CD14-positive monocyte (primary cell): ENCODE measurements at regions not wholly inside any gene's neighbourhood (a gene's known extent, or its start where the extent isn't known, plus 50 kb on each side); places are given as distances from the start of the nearest gene placed in this dataset.
A peak's percentile ranks its signal among the peaks of the same experiment; 100 is the strongest.

Source experiments
- DNase-seq, 3 donors: peaks; one replicate each; pipeline ENCODE4 v3.0.0-alpha.2; 2011 to 2022
- H2AFZ ChIP-seq: 2 replicates; pipeline ENCODE4 v1.6.0; 2012; ENCODE audit warnings: mild to moderate bottlenecking, low read depth, low read length, inconsistent platforms; ENCODE audit not compliant: insufficient read depth, poor library complexity, severe bottlenecking
- H3K27ac ChIP-seq, 2 donors: 1 replicate in 1 of 2; 2 replicates in 1 of 2; pipeline ENCODE4 v1.5.1; 2012 to 2013; ENCODE audit warnings: low read length in 2 of 2, control low read depth in 1 of 2, inconsistent platforms in 1 of 2, low read depth in 1 of 2, mild to moderate bottlenecking in 1 of 2
- H3K27me3 ChIP-seq, 2 donors: one replicate each; pipeline versions ENCODE4 v1.6.0 to v1.6.1; 2011 to 2013; ENCODE audit warnings: low read length in 2 of 2; ENCODE audit not compliant: control insufficient read depth in 2 of 2, insufficient read depth in 2 of 2
- H3K36me3 ChIP-seq, 2 donors: replicated peaks in 1 of 2; 1 replicate in 1 of 2; 2 replicates in 1 of 2; pipeline versions ENCODE4 v1.5.1 to v1.6.1; 2012 to 2013; ENCODE audit warnings: low read length in 2 of 2, control low read depth in 1 of 2, inconsistent platforms in 1 of 2, mild to moderate bottlenecking in 1 of 2; ENCODE audit not compliant: insufficient read depth in 2 of 2, control insufficient read depth in 1 of 2
- H3K4me1 ChIP-seq, 2 donors: 1 replicate in 1 of 2; 2 replicates in 1 of 2; pipeline versions ENCODE4 v1.5.1 to v1.6.1; 2012 to 2013; ENCODE audit warnings: low read length in 2 of 2, control low read depth in 1 of 2, inconsistent platforms in 1 of 2, mild to moderate bottlenecking in 1 of 2, moderate library complexity in 1 of 2; ENCODE audit not compliant: insufficient read depth in 2 of 2, control insufficient read depth in 1 of 2
- H3K4me2 ChIP-seq: replicated peaks from 2 replicates; pipeline ENCODE3; 2012; ENCODE audit warnings: low read length, moderate library complexity, mild to moderate bottlenecking; ENCODE audit not compliant: poor library complexity, severe bottlenecking; ENCODE audit errors: extremely low read depth
- H3K4me3 ChIP-seq, 3 experiments: fragments of 200-600 bp in 1 of 3; sonication (generic) in 1 of 3; replicated peaks in 1 of 3; 1 replicate in 2 of 3; 2 replicates in 1 of 3; pipeline ENCODE4 v1.5.1; 2011 to 2013; ENCODE audit warnings: low read length in 3 of 3, mild to moderate bottlenecking in 3 of 3, control low read depth in 2 of 3, low read depth in 2 of 3, inconsistent platforms in 1 of 3, moderate library complexity in 1 of 3
- H3K79me2 ChIP-seq: 2 replicates; pipeline ENCODE4 v1.6.0; 2012; ENCODE audit warnings: mild to moderate bottlenecking, control low read depth, inconsistent platforms, low read length, moderate library complexity; ENCODE audit not compliant: insufficient read depth
- H3K9ac ChIP-seq: 2 replicates; pipeline ENCODE4 v1.6.0; 2017; ENCODE audit warnings: low read length, mild to moderate bottlenecking; ENCODE audit not compliant: insufficient read depth, poor library complexity, severe bottlenecking
- H3K9me3 ChIP-seq, 2 donors: replicated peaks in 1 of 2; 1 replicate in 1 of 2; 2 replicates in 1 of 2; pipeline versions ENCODE4 v1.5.1 to v1.6.1; 2012 to 2013; ENCODE audit warnings: low read length in 2 of 2, control low read depth in 1 of 2; ENCODE audit not compliant: control insufficient read depth in 1 of 2, insufficient read depth in 1 of 2
- H4K20me1 ChIP-seq: 2 replicates; pipeline ENCODE4 v1.6.0; 2012; ENCODE audit warnings: mild to moderate bottlenecking, low read length, control low read depth, moderate library complexity; ENCODE audit not compliant: insufficient read depth
- H3K27ac Mint-ChIP-seq, 7 donors: one replicate each; pipeline ENCODE4 v1.8.0; 2020; ENCODE audit warnings: mild to moderate bottlenecking in 7 of 7, mixed read lengths in 7 of 7, moderate library complexity in 6 of 7, inconsistent platforms in 2 of 7
- H3K27me3 Mint-ChIP-seq, 3 donors: one replicate each; pipeline ENCODE4 v1.8.0; 2021 to 2022; ENCODE audit warnings: low read depth in 3 of 3, mild to moderate bottlenecking in 3 of 3, mixed read lengths in 3 of 3, moderate library complexity in 3 of 3, inconsistent platforms in 1 of 3
- H3K36me3 Mint-ChIP-seq, 2 donors: one replicate each; pipeline ENCODE4 v1.8.0; 2020; ENCODE audit warnings: mixed read lengths in 2 of 2, inconsistent platforms in 1 of 2, mild to moderate bottlenecking in 1 of 2
- H3K4me1 Mint-ChIP-seq: one replicate; pipeline ENCODE4 v1.8.0; 2020; ENCODE audit warnings: mild to moderate bottlenecking, mixed read lengths
- H3K4me3 Mint-ChIP-seq, 2 donors: one replicate each; pipeline ENCODE4 v1.8.0; 2020; ENCODE audit warnings: mild to moderate bottlenecking in 2 of 2, mixed read lengths in 2 of 2, moderate library complexity in 1 of 2
- H3K9me3 Mint-ChIP-seq, 7 donors: one replicate each; pipeline ENCODE4 v1.8.0; 2020 to 2022; ENCODE audit warnings: mixed read lengths in 7 of 7, mild to moderate bottlenecking in 6 of 7, moderate library complexity in 6 of 7, inconsistent platforms in 2 of 7
- WGBS: methylation state at CpG from one replicate; pipeline ENCODE4 v1.1.5; 2013; ENCODE audit warnings: missing lambda C conversion rate; ENCODE audit not compliant: insufficient coverage; 5-methylcytosine and 5-hydroxymethylcytosine counted together
- intact Hi-C, 2 donors: fragments of 100-400 bp; cut with micrococcal nuclease; formaldehyde crosslinking; loops; one replicate each; pipeline versions ENCODE4 v1.15.0 to v1.15.1; 2023
- TF ChIP-seq, protein P1 (sequence below): fragments of 200-600 bp; IDR thresholded peaks from one replicate; pipeline ENCODE4 v1.8.0; 2022; ENCODE audit warnings: antibody characterized with exemption, mild to moderate bottlenecking

DNA sequence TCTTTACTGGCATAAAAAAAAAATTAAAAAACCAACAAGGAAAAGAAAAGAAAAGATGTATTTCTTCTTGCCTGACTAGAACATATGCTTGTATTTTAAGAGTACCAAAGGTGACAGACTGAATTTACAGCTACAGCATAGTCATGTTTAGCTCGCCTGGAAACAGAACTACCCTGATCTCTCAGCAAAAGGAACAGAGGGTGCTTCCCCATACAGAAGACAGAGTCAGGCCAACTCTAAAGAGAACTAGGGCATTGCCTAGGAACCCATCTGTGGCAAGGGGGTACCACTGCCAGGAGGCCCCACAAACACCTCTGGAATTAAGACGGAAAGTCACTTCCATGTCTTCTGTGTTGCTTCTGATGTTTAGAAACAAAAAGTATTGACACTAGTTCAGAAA lies 252.1 kb upstream of the STARD13 start:
- Histone ChIP-seq H3K9me3 (no peaks in the 10 kb centered on the region), H3K4me1 (peaks cover 21 to 24% of the 10 kb centered on the region in 2 donors), H3K4me3 (no peak overlapping the region), H3K27ac (no peak overlapping the region), H2AFZ (no peak overlapping the region), H4K20me1 (no peaks in the 10 kb centered on the region), H3K9ac (no peak overlapping the region), H3K36me3 (no peaks in the 10 kb centered on the region), H3K27me3 (no peaks in the 10 kb centered on the region), H3K4me2 (no peak overlapping the region), H3K79me2 (peaks cover 3% of the 10 kb centered on the region)
- Mint-ChIP-seq H3K36me3 (peaks cover 0 to 3% of the 10 kb centered on the region in 2 donors), H3K27ac (peak overlapping the region in 6 of 7 donors; percentile 5 to 83 (median 56)), H3K4me1 (peaks cover 28% of the 10 kb centered on the region), H3K9me3 (no peaks in the 10 kb centered on the region), H3K27me3 (no peaks in the 10 kb centered on the region), H3K4me3 (no peak overlapping the region)
- TF ChIP-seq, protein P1, sequence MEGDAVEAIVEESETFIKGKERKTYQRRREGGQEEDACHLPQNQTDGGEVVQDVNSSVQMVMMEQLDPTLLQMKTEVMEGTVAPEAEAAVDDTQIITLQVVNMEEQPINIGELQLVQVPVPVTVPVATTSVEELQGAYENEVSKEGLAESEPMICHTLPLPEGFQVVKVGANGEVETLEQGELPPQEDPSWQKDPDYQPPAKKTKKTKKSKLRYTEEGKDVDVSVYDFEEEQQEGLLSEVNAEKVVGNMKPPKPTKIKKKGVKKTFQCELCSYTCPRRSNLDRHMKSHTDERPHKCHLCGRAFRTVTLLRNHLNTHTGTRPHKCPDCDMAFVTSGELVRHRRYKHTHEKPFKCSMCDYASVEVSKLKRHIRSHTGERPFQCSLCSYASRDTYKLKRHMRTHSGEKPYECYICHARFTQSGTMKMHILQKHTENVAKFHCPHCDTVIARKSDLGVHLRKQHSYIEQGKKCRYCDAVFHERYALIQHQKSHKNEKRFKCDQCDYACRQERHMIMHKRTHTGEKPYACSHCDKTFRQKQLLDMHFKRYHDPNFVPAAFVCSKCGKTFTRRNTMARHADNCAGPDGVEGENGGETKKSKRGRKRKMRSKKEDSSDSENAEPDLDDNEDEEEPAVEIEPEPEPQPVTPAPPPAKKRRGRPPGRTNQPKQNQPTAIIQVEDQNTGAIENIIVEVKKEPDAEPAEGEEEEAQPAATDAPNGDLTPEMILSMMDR, result no peak
- peak in 2 of 3 donors; percentile 7 to 16 for DNase-seq
- WGBS, result 29% methylated on average over 1 of the region's 2 CpGs
- intact Hi-C loops, result no loop called here

DNA sequence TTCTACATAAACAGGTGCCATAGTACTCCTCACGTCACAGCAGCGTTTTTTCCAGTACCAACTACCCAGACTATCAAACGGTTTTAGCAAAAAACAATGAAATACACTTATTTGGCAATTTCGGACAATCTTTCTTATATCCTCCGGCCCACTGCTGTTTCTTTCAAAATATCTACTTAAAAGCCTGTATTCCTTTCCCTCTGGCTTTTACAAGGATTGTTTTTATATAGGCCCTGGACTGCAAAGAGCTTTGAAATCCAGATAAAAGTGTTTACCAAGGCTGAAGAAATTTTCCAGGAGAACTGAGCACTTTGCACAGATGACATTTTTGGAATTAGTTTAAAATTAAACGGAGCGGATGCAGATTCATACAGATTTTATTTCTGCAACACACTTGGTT lies 255.9 kb upstream of the STARD13 start:
- peak overlapping the region; percentile 2 to 89 for H3K4me3 Mint-ChIP-seq
- Histone ChIP-seq H3K4me2 (peak overlapping the region; percentile 80), H3K4me1 (peaks cover 37 to 40% of the 10 kb centered on the region in 2 donors), H3K27me3 (no peaks in the 10 kb centered on the region), H3K27ac (peak overlapping the region in 1 of 2 donors; percentile 94), H3K79me2 (peaks cover 3% of the 10 kb centered on the region), H3K4me3 (peak overlapping the region; percentile 55 to 81 (median 78)), H3K9ac (peak overlapping the region; percentile 79), H2AFZ (no peak overlapping the region), H4K20me1 (no peaks in the 10 kb centered on the region), H3K36me3 (no peaks in the 10 kb centered on the region), H3K9me3 (no peaks in the 10 kb centered on the region)
- H3K27me3 Mint-ChIP-seq, result no peaks in the 10 kb centered on the region
- no peaks in the 10 kb centered on the region for H3K9me3 Mint-ChIP-seq
- peak overlapping the region; percentile 96 to 99 (median 99) for H3K27ac Mint-ChIP-seq
- no peak for DNase-seq
- H3K4me1 Mint-ChIP-seq, result peaks cover 39% of the 10 kb centered on the region
- WGBS, result 85% methylated on average over 5 of the region's 7 CpGs
- peaks cover 0 to 3% of the 10 kb centered on the region in 2 donors for H3K36me3 Mint-ChIP-seq
- TF ChIP-seq, protein P1, result no peak
- intact Hi-C loops, result loop anchor here (5.0 to 10.0 kb wide), 7 partner anchors 183 to 1227 kb away; partner anchors contain the start of genes N4BP2L2 (in 2 of the 2), PDS5B (in 2 of the 2), BRCA2 (in 1 of the 2) and RFC3 (in 1 of the 2)
